ENCODE measurements at regions not wholly inside any gene's neighbourhood (a gene's known extent, or its start where the extent isn't known, plus 50 kb on each side); places are given as distances from the start of the nearest gene placed in this dataset.

DNA sequence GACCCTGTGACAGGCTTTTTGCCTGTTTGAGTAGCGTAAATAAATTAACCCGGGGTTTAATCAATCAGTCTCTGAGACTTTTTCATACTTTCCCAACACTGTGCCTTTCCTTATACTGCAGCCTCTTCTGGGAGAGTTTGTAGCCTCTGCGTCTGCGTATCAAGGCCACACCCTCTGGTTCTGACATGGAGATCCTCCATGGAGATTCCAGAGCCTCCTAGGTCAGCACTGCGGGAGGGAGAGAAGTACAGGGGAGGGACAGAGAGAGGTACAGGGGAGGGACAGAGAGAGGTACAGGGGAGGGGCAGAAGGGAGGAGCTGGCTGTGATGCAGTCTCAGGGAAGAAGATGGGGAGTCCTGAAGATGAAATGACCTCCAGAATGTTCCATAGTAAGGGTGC is 166.0 kb downstream of the ARL4C start:
- Histone ChIP-seq H3K27me3 (no peaks in the 10 kb centered on the region), H3K36me3 (replicated peaks in 1 of 2) (no peaks in the 10 kb centered on the region), H3K9me3 (replicated peaks in 1 of 3) (no peaks in the 10 kb centered on the region), H3K27ac (no peak overlapping the region), H3K4me3 (no peak overlapping the region), H3K4me1 (replicated peaks in 1 of 2) (no peaks in the 10 kb centered on the region)
- intact Hi-C loops (cut with DNase I) = no loop called here
- TF ChIP-seq, protein P1, sequence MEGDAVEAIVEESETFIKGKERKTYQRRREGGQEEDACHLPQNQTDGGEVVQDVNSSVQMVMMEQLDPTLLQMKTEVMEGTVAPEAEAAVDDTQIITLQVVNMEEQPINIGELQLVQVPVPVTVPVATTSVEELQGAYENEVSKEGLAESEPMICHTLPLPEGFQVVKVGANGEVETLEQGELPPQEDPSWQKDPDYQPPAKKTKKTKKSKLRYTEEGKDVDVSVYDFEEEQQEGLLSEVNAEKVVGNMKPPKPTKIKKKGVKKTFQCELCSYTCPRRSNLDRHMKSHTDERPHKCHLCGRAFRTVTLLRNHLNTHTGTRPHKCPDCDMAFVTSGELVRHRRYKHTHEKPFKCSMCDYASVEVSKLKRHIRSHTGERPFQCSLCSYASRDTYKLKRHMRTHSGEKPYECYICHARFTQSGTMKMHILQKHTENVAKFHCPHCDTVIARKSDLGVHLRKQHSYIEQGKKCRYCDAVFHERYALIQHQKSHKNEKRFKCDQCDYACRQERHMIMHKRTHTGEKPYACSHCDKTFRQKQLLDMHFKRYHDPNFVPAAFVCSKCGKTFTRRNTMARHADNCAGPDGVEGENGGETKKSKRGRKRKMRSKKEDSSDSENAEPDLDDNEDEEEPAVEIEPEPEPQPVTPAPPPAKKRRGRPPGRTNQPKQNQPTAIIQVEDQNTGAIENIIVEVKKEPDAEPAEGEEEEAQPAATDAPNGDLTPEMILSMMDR (IDR thresholded peaks at IDR 0.05) = no peak
- no peak for TF ChIP-seq POLR2A (IDR thresholded peaks at IDR 0.05)
- no peak for DNase-seq
- WGBS, 4 donors = 63 to 70% (median 68%) methylated on average over 5 of the region's 5 CpGs

DNA sequence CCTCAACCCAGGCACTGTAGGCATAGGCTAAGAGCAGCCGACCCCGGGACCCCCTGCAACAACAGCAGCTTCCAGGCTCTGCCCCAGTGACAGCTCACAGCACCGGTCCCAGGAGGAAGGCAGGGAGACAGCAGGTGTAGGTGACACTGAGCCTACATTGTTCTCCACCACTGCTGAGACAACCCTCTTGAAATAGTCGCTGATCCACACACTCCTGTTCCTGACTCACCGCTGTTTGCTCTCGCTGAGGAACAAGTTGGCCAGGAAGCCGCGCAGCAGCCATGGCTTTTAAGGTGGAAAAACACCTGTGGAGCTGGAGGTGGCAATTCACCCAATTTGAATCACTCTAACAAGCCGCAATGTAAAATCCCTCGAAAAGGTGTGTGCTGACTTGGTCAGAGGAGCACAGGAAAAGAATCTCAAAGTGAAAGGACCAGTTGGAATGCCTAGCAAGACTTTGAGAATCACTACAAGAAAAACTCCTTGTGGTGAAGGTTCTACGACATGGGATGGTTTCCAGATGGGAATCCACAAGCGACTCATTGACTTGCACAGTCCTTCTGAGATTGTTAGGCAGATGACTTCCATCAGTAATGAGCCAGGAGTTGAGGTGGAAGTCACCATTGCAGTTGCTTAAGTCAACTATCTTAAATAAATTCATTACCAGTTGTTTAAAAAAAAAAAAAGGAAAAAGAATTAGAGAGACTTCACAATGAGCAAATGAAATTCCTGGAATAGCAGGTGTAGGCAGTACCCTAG is 167.5 kb downstream of the ARL4C start:
- H3K4me1 ChIP-seq (replicated peaks in 1 of 2) = no peaks in the 10 kb centered on the region
- no peaks in the 10 kb centered on the region for H3K36me3 ChIP-seq (replicated peaks in 1 of 2)
- WGBS, 4 donors = 87 to 94% (median 92%) methylated on average over 11 to 12 of the region's 12 CpGs
- intact Hi-C loops (cut with DNase I) = no loop called here
- no peaks in the 10 kb centered on the region for H3K27me3 ChIP-seq
- no peak overlapping the region for H3K4me3 ChIP-seq
- TF ChIP-seq, protein P1 (IDR thresholded peaks at IDR 0.05) = no peak
- no peak for TF ChIP-seq POLR2A (IDR thresholded peaks at IDR 0.05)
- no peaks in the 10 kb centered on the region for H3K9me3 ChIP-seq (replicated peaks in 1 of 3)
- DNase-seq = no peak
- no peak overlapping the region for H3K27ac ChIP-seq

DNA sequence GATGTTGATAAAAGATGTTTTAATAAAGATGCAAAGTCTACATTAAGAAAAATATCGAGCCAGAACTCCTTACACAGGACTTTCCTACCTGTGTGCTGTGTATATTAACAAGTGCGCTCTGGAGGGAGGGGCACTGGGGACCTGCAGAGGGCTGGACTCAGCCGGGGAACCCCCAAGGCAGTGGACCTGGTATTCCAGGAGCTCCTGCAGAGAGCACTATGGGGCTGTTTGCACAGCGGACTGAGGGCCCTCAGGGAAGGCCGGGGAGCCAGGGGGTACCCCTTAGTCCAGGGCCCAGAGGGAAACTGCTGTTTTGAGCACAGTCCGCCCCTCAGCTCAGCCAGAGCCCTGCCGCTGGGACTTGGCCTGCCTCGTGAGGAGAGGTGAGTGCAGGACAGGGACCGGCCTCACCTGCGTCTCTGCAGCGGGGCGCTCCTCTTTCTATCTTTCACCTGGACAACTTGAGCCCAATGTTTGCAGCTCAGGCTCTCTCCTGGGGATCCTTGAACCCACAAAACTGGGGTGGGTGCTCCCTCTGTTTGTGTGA is 168.4 kb downstream of the ARL4C start:
- WGBS, 4 donors = 85 to 88% (median 87%) methylated on average over 10 to 12 of the region's 12 CpGs

DNA sequence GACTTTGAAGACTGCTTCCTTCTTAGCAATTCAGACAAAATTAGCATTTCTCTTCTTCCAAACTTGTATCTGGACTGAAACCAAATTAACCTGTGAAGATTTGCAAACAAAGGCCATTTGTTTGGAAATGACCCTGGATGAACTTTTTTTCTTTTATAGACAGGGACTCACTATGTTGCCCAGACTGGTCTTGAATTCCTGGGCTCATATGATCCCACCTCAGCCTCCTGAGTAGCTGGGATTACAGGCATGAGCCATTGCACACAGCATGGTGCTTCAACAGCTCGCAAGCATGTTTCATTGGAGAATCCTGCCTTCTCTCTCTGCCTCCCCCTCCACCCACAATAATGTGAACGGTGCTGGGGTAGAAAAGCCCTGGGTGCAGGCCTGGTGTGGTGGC is 170.2 kb downstream of the ARL4C start:
- intact Hi-C loops (cut with DNase I) = no loop called here
- WGBS, 4 donors = 71 to 91% (median 84%) methylated on average over 1 to 2 of the region's 2 CpGs

More for the DNA sequence above, 168.4 kb downstream of the ARL4C start:
- intact Hi-C loops (cut with DNase I) = no loop called here
- no peak for DNase-seq
- Histone ChIP-seq H3K4me1 (replicated peaks in 1 of 2) (no peaks in the 10 kb centered on the region), H3K9me3 (replicated peaks in 1 of 3) (no peaks in the 10 kb centered on the region), H3K4me3 (no peak overlapping the region), H3K36me3 (replicated peaks in 1 of 2) (no peaks in the 10 kb centered on the region), H3K27ac (no peak overlapping the region), H3K27me3 (no peaks in the 10 kb centered on the region)
- TF ChIP-seq, protein P1 (IDR thresholded peaks at IDR 0.05) = no peak
- TF ChIP-seq POLR2A (IDR thresholded peaks at IDR 0.05) = no peak

More for the DNA sequence above, 170.2 kb downstream of the ARL4C start:
- no peak for DNase-seq
- H3K27ac ChIP-seq = no peak overlapping the region
- no peaks in the 10 kb centered on the region for H3K4me1 ChIP-seq (replicated peaks in 1 of 2)
- TF ChIP-seq, protein P1 (IDR thresholded peaks at IDR 0.05) = no peak
- TF ChIP-seq POLR2A (IDR thresholded peaks at IDR 0.05) = no peak
- no peaks in the 10 kb centered on the region for H3K9me3 ChIP-seq (replicated peaks in 1 of 3)
- H3K4me3 ChIP-seq = no peak overlapping the region
- H3K36me3 ChIP-seq (replicated peaks in 1 of 2) = no peaks in the 10 kb centered on the region
- H3K27me3 ChIP-seq = no peaks in the 10 kb centered on the region
